Liver (tissue), 8 donors: ENCODE measurements at regions not wholly inside any gene's neighbourhood (a gene's known extent, or its start where the extent isn't known, plus 50 kb on each side); places are given as distances from the start of the nearest gene placed in this dataset.
"Not testable (repeated sequence)": the region's sequence is repeated elsewhere in the genome, so short reads cannot be mapped to it uniquely, and the experiment has no call there.

Source experiments
- DNase-seq: peaks from one replicate; pipeline ENCODE4 v3.0.0-alpha.2; 2017; ENCODE audit warnings: low spot score
- H3K27ac ChIP-seq, 2 donors: one replicate each; pipeline ENCODE4 v1.7.0; 2013; ENCODE audit warnings: inconsistent platforms in 2 of 2, low read length in 2 of 2, control low read depth in 1 of 2, low read depth in 1 of 2, mild to moderate bottlenecking in 1 of 2
- H3K27me3 ChIP-seq, 4 donors: one replicate each; pipeline versions ENCODE4 v1.6.1 to v1.7.0; 2013; ENCODE audit warnings: low read length in 3 of 4, inconsistent platforms in 1 of 4, mild to moderate bottlenecking in 1 of 4, moderate library complexity in 1 of 4; ENCODE audit not compliant: control insufficient read depth in 4 of 4, insufficient read depth in 4 of 4
- H3K36me3 ChIP-seq, 4 donors: one replicate each; pipeline versions ENCODE4 v1.6.1 to v1.7.0; 2013; ENCODE audit warnings: low read length in 3 of 4, mild to moderate bottlenecking in 3 of 4, low read depth in 1 of 4, moderate library complexity in 1 of 4; ENCODE audit not compliant: control insufficient read depth in 4 of 4, insufficient read depth in 3 of 4
- H3K4me1 ChIP-seq, 4 donors: one replicate each; pipeline versions ENCODE4 v1.6.1 to v1.7.0; 2013; ENCODE audit warnings: low read length in 3 of 4, mild to moderate bottlenecking in 3 of 4, moderate library complexity in 1 of 4; ENCODE audit not compliant: control insufficient read depth in 4 of 4, insufficient read depth in 4 of 4
- H3K4me3 ChIP-seq, 3 donors: one replicate each; pipeline versions ENCODE4 v1.6.1 to v1.7.0; 2013; ENCODE audit warnings: low read length in 3 of 3, control low read depth in 1 of 3, low read depth in 1 of 3, mild to moderate bottlenecking in 1 of 3
- H3K9ac ChIP-seq, 2 donors: one replicate each; pipeline ENCODE4 v1.7.0; 2013; ENCODE audit warnings: low read length in 2 of 2, mild to moderate bottlenecking in 2 of 2, moderate library complexity in 2 of 2, control low read depth in 1 of 2, low read depth in 1 of 2
- H3K9me3 ChIP-seq, 4 donors: one replicate each; pipeline versions ENCODE4 v1.6.1 to v1.7.0; 2013; ENCODE audit warnings: low read length in 3 of 4; ENCODE audit not compliant: control insufficient read depth in 4 of 4
- CTCF ChIP-seq: fragments of 150-350 bp; IDR thresholded peaks from 2 replicates; pipeline ENCODE4 v1.5.1; 2017; ENCODE audit warnings: improper control_type of control experiment, low read depth, low read length; ENCODE audit not compliant: missing input control
- EGR1 ChIP-seq, 2 donors: IDR thresholded peaks; 2 replicates each; pipeline ENCODE4 v1.6.1; 2016 to 2018; ENCODE audit warnings: antibody characterized with exemption in 2 of 2, low read depth in 2 of 2
- FOXA1 ChIP-seq: IDR thresholded peaks from 2 replicates; pipeline ENCODE4 v1.6.1; 2016; ENCODE audit warnings: antibody characterized with exemption
- FOXA2 ChIP-seq: IDR thresholded peaks from 2 replicates; pipeline ENCODE4 v1.6.1; 2016; ENCODE audit warnings: antibody characterized with exemption
- GABPA ChIP-seq, 2 donors: IDR thresholded peaks in 1 of 2; conservative IDR thresholded peaks in 1 of 2; 2 replicates each; pipeline ENCODE4 v1.6.1; 2016; ENCODE audit warnings: antibody characterized with exemption in 2 of 2, mild to moderate bottlenecking in 1 of 2, moderate library complexity in 1 of 2
- HNF4A ChIP-seq, 2 donors: conservative IDR thresholded peaks; 2 replicates each; pipeline ENCODE4 v1.6.1; 2016; ENCODE audit warnings: antibody characterized with exemption in 2 of 2, mild to moderate bottlenecking in 2 of 2
- NR2F2 ChIP-seq: IDR thresholded peaks from 2 replicates; pipeline ENCODE4 v1.6.1; 2016; ENCODE audit warnings: antibody characterized with exemption
- RXRA ChIP-seq, 2 donors: IDR thresholded peaks; 2 replicates each; pipeline ENCODE4 v1.6.1; 2017 to 2018; ENCODE audit warnings: antibody characterized with exemption in 2 of 2, mild to moderate bottlenecking in 1 of 2
- SP1 ChIP-seq: IDR thresholded peaks from 2 replicates; pipeline ENCODE4 v1.6.1; 2018; ENCODE audit warnings: antibody characterized with exemption, mild to moderate bottlenecking
- TAF1 ChIP-seq: conservative IDR thresholded peaks from 2 replicates; pipeline ENCODE4 v1.6.1; 2016; ENCODE audit warnings: antibody characterized with exemption, mild to moderate bottlenecking
- YY1 ChIP-seq: IDR thresholded peaks from 2 replicates; pipeline ENCODE4 v1.6.1; 2016; ENCODE audit warnings: antibody characterized with exemption, mild to moderate bottlenecking
- WGBS: extraction: QIAGEN DNeasy Blood & Tissue Kit; methylation state at CpG from one replicate; pipeline ENCODE4 v1.1.7; 2013; 5-methylcytosine and 5-hydroxymethylcytosine counted together
- TF ChIP-seq, protein P1 (sequence below): IDR thresholded peaks from 2 replicates; pipeline ENCODE4 v1.6.1; 2016; ENCODE audit warnings: antibody characterized with exemption, mild to moderate bottlenecking
- TF ChIP-seq, protein P2 (sequence below): IDR thresholded peaks from 2 replicates; pipeline ENCODE4 v1.6.1; 2016; ENCODE audit warnings: antibody characterized with exemption
- donor health status: healthy.
- donor health status: healthy.
- donor health status: healthy.
- donor health status: healthy.
- donor health status: healthy.

- no peaks in the 10 kb centered on the region for H3K9me3 ChIP-seq
- H3K9ac ChIP-seq: no peak overlapping the region
- no peak for DNase-seq
- H3K27me3 ChIP-seq: no peaks in the 10 kb centered on the region
- TF ChIP-seq, protein P1, sequence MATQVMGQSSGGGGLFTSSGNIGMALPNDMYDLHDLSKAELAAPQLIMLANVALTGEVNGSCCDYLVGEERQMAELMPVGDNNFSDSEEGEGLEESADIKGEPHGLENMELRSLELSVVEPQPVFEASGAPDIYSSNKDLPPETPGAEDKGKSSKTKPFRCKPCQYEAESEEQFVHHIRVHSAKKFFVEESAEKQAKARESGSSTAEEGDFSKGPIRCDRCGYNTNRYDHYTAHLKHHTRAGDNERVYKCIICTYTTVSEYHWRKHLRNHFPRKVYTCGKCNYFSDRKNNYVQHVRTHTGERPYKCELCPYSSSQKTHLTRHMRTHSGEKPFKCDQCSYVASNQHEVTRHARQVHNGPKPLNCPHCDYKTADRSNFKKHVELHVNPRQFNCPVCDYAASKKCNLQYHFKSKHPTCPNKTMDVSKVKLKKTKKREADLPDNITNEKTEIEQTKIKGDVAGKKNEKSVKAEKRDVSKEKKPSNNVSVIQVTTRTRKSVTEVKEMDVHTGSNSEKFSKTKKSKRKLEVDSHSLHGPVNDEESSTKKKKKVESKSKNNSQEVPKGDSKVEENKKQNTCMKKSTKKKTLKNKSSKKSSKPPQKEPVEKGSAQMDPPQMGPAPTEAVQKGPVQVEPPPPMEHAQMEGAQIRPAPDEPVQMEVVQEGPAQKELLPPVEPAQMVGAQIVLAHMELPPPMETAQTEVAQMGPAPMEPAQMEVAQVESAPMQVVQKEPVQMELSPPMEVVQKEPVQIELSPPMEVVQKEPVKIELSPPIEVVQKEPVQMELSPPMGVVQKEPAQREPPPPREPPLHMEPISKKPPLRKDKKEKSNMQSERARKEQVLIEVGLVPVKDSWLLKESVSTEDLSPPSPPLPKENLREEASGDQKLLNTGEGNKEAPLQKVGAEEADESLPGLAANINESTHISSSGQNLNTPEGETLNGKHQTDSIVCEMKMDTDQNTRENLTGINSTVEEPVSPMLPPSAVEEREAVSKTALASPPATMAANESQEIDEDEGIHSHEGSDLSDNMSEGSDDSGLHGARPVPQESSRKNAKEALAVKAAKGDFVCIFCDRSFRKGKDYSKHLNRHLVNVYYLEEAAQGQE: no peak
- no peaks in the 10 kb centered on the region for H3K4me1 ChIP-seq
- no peak overlapping the region for H3K4me3 ChIP-seq
- no peaks in the 10 kb centered on the region for H3K36me3 ChIP-seq
- no peak overlapping the region for H3K27ac ChIP-seq
These were observed 512.1 kb upstream of the ROBO2 start for GRCh38 chr3:76527773-76528172.

GRCh38 chr3:76532158-76532822 is 507.6 kb upstream of the ROBO2 start:
- 64% methylated on average over 2 of the region's 2 CpGs for WGBS
- Histone ChIP-seq H3K27ac (no peak overlapping the region), H3K27me3 (no peaks in the 10 kb centered on the region), H3K9me3 (no peaks in the 10 kb centered on the region), H3K4me3 (no peak overlapping the region), H3K9ac (no peak overlapping the region), H3K36me3 (no peaks in the 10 kb centered on the region), H3K4me1 (no peaks in the 10 kb centered on the region)
- no peak for DNase-seq
- TF ChIP-seq RXRA (IDR thresholded peaks at IDR 0.05) (no peak), HNF4A (conservative IDR thresholded peaks at IDR 0.05) (no peak), SP1 (no peak), CTCF (no peak), GABPA (IDR thresholded peaks at IDR 0.05 in 1 of 2, conservative IDR thresholded peaks at IDR 0.05 in 1 of 2) (no peak), YY1 (no peak), TAF1 (no peak), FOXA1 (no peak), FOXA2 (no peak), EGR1 (IDR thresholded peaks at IDR 0.05; ENCODE audit: low read depth in 2 of 2) (no peak), NR2F2 (no peak)
- TF ChIP-seq, protein P1: no peak
- TF ChIP-seq, protein P2, sequence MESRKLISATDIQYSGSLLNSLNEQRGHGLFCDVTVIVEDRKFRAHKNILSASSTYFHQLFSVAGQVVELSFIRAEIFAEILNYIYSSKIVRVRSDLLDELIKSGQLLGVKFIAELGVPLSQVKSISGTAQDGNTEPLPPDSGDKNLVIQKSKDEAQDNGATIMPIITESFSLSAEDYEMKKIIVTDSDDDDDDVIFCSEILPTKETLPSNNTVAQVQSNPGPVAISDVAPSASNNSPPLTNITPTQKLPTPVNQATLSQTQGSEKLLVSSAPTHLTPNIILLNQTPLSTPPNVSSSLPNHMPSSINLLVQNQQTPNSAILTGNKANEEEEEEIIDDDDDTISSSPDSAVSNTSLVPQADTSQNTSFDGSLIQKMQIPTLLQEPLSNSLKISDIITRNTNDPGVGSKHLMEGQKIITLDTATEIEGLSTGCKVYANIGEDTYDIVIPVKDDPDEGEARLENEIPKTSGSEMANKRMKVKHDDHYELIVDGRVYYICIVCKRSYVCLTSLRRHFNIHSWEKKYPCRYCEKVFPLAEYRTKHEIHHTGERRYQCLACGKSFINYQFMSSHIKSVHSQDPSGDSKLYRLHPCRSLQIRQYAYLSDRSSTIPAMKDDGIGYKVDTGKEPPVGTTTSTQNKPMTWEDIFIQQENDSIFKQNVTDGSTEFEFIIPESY: no peak

GRCh38 chr3:76533710-76534109 is 506.2 kb upstream of the ROBO2 start:
- not testable (repeated sequence) for H3K27ac ChIP-seq, H3K36me3 ChIP-seq, H3K27me3 ChIP-seq, H3K9me3 ChIP-seq, H3K4me1 ChIP-seq, DNase-seq, H3K9ac ChIP-seq, H3K4me3 ChIP-seq
- WGBS: 48% methylated on average over 4 of the region's 4 CpGs

DNA sequence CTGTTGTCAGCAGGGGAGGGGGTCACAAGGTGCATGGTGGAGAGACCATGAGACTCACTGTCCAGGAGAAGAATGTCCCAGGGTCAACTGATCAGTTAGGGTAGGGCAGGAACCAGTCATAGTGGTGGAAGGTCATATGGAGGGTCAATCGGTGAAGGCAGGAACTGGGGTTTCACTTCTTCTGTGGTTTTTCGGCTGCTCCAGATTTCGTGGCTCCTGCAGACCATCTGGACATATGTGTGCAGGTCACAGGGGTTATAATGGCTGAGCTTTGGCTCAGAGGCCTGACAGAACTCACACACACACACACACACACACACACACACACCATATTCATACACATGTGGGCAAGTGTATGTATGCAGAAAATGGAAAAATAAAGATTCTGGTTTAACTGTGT is 502.0 kb upstream of the ROBO2 start:
- H3K4me1 ChIP-seq, H3K9ac ChIP-seq, DNase-seq, H3K4me3 ChIP-seq, H3K27ac ChIP-seq, H3K36me3 ChIP-seq, H3K27me3 ChIP-seq, H3K9me3 ChIP-seq: not testable (repeated sequence)
- 71% methylated on average over 3 of the region's 3 CpGs for WGBS
